Ascending aorta (tissue), 2 donors: ENCODE measurements at regions not wholly inside any gene's neighbourhood (a gene's known extent, or its start where the extent isn't known, plus 50 kb on each side); places are given as distances from the start of the nearest gene placed in this dataset.

Source experiments
- DNase-seq, 2 donors: peaks; one replicate each; pipeline ENCODE4 v3.0.0-alpha.2; 2019; ENCODE audit warnings: low spot score in 2 of 2
- H3K27ac ChIP-seq, 2 donors: fragments of 200-600 bp; sonication (generic); one replicate each; pipeline ENCODE4 v1.5.1; 2016 to 2017; ENCODE audit warnings: mild to moderate bottlenecking in 1 of 2
- H3K27me3 ChIP-seq: fragments of 200-600 bp; sonication (generic); one replicate; pipeline ENCODE4 v1.5.1; 2017
- H3K36me3 ChIP-seq, 2 donors: fragments of 200-600 bp; sonication (generic); one replicate each; pipeline ENCODE4 v1.5.1; 2016
- H3K4me1 ChIP-seq, 2 donors: fragments of 200-600 bp; sonication (generic); one replicate each; pipeline ENCODE4 v1.5.1; 2016 to 2017; ENCODE audit warnings: mild to moderate bottlenecking in 1 of 2
- H3K4me3 ChIP-seq, 2 donors: fragments of 200-600 bp; sonication (generic); one replicate each; pipeline ENCODE4 v1.5.1; 2016 to 2017; ENCODE audit warnings: mild to moderate bottlenecking in 1 of 2
- H3K9me3 ChIP-seq, 2 donors: fragments of 200-600 bp; sonication (generic); one replicate each; pipeline ENCODE4 v1.5.1; 2016
- intact Hi-C: fragments of 100-400 bp; cut with DNase I; formaldehyde crosslinking; loops from one replicate; pipeline ENCODE4 v1.15.1; 2023
- TF ChIP-seq, protein P1 (sequence below), 3 experiments: fragments of 200-600 bp in 2 of 3; fragments of 450-650 bp in 1 of 3; sonication (generic) in 2 of 3; IDR thresholded peaks; one replicate each; pipeline ENCODE4 v1.5.1; 2016 to 2019; ENCODE audit warnings: antibody characterized with exemption in 3 of 3, mild to moderate bottlenecking in 1 of 3, moderate library complexity in 1 of 3

DNA sequence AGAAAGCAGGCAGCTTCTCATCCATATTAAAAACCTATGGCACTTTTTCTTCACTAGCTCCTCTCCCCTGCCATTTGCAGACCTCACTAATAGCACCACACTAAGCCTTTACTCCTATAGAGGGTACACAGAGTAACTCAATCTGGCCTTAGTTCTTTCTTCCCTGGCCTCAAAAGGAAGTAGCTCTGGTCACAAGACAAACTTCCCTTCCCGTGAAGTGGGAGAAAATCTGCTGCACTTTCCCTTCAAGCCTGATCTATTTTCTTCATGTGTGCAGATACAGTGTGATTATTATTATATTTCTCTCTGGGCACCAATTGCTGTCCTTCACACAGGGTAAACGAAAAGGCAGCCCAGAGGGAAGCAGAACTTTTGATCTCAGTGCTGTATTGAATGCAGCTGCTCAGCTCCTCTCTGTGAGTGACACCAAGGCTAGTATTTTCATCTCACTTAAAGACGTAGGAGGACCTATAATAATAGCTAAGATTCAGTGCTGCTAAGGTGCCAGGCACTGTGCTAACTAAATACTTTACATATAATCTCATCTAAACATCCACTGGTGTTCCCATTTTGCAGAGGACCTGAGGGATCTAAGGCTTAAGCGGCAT is 61.9 kb upstream of the RASGRP1 start:
- TF ChIP-seq, protein P1, sequence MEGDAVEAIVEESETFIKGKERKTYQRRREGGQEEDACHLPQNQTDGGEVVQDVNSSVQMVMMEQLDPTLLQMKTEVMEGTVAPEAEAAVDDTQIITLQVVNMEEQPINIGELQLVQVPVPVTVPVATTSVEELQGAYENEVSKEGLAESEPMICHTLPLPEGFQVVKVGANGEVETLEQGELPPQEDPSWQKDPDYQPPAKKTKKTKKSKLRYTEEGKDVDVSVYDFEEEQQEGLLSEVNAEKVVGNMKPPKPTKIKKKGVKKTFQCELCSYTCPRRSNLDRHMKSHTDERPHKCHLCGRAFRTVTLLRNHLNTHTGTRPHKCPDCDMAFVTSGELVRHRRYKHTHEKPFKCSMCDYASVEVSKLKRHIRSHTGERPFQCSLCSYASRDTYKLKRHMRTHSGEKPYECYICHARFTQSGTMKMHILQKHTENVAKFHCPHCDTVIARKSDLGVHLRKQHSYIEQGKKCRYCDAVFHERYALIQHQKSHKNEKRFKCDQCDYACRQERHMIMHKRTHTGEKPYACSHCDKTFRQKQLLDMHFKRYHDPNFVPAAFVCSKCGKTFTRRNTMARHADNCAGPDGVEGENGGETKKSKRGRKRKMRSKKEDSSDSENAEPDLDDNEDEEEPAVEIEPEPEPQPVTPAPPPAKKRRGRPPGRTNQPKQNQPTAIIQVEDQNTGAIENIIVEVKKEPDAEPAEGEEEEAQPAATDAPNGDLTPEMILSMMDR (IDR thresholded peaks at IDR 0.05), result no peak
- no peak for DNase-seq
- intact Hi-C loops, result loop anchor here (5.0 kb wide), 1 partner anchor 51 kb away; no protein-coding TSS in a partner anchor

DNA sequence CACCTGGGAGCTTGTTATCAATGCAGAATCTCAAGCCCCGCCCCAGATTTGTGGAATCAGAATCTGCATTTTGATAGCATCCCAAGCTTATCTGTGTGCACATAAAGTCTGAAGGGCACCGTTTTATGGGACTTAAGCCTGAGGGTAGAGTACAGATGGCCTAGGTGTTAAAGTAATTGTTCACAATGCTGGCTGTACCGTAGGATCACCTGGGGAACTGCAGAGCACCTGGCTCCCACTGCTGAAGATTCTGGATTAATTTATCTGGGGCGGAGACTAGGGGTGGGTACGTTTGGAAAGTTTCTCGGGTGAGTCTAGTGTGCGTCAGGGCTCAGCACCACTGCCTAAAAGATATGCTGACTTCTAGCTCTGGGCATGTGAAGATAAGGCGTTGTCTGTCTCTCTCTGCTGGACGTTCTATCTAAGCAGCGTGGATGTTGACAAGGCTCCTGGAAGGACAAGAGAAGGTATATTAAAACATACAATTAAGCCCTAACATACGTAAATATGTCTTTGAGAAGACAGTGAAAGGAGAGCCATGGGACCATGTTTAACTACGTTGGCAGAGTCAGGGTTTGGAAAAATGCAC is 63.2 kb upstream of the RASGRP1 start:
- TF ChIP-seq, protein P1 (IDR thresholded peaks at IDR 0.05), result no peak
- intact Hi-C loops, result loop anchor here (5.0 kb wide), 1 partner anchor 50 kb away; no protein-coding TSS in a partner anchor
- DNase-seq, result no peak

More for the DNA sequence above, 61.9 kb upstream of the RASGRP1 start:
- Histone ChIP-seq H3K27ac (no peak overlapping the region), H3K27me3 (no peaks in the 10 kb centered on the region), H3K4me1 (no peaks in the 10 kb centered on the region), H3K36me3 (no peaks in the 10 kb centered on the region), H3K4me3 (no peak overlapping the region), H3K9me3 (no peaks in the 10 kb centered on the region)

DNA sequence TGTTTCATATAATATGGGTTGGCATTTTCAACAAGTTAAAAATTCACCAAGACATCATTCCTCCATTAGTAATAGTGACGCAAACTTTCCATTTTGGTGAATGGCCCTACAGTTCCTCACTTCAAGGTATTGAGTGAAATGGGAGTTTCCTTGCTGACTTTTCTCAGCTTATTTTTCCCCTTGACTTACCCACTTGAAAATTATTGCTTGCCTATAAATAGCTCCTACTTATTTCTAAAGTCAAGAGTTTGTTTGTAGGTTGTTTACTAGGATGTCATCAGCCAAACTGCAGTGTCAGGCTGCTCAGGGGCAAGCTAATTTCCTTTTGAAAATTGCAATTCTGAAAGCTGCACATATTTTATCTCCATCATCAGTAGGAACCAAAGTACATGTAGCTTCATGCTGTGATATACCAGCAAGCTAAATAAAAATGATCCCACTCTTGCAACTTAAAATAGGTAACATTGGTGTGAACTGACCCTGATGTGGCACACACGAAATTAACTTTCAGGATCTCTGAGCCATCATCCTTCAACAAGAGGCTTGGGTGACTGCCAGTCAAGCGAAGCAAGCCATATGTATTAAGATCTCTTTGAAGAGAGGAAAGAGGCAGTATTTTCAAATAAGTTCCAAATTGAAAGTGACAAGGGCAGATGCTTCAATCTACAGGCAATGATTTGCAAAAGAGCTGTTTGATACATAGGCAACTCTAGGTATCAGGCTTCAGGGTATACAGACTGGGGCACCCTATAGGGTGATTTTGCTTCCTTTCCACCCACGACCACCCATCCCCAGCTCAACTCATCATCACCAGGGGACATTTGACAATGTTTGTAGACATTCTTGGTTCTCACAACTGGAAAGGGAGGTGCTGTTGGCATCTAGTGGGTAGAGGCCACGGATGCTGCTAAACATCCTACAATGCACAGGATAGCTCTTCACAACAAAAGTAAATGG is 66.8 kb upstream of the RASGRP1 start:
- DNase-seq, result no peak
- Histone ChIP-seq H3K4me3 (no peak overlapping the region), H3K27ac (no peak overlapping the region), H3K9me3 (no peaks in the 10 kb centered on the region), H3K4me1 (no peaks in the 10 kb centered on the region), H3K36me3 (no peaks in the 10 kb centered on the region), H3K27me3 (no peaks in the 10 kb centered on the region)
- intact Hi-C loops, result no loop called here
- TF ChIP-seq, protein P1 (IDR thresholded peaks at IDR 0.05), result no peak

More for the DNA sequence above, 63.2 kb upstream of the RASGRP1 start:
- Histone ChIP-seq H3K4me3 (no peak overlapping the region), H3K27me3 (no peaks in the 10 kb centered on the region), H3K27ac (no peak overlapping the region), H3K9me3 (no peaks in the 10 kb centered on the region), H3K4me1 (no peaks in the 10 kb centered on the region), H3K36me3 (no peaks in the 10 kb centered on the region)

DNA sequence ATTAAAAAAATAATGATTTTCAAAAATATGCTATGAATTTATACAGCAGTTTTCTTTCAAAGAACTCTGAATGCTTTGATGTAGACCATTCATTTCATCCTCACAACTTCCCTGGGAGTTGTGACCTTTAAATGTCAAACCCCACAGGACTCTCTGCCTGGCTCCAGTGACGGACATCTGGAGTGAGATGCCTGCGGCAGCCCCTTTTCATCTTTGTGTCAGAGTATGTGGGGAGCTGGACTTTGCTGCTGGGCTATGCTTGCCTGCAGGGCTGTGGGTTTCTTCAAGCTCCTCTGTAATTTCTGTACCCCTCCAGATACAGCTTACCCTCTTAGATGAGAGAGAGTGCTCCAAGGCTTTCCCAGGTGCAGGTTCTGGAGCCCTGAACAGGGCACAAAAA is 70.6 kb upstream of the RASGRP1 start:
- no peaks in the 10 kb centered on the region for H3K9me3 ChIP-seq
- intact Hi-C loops, result no loop called here

DNA sequence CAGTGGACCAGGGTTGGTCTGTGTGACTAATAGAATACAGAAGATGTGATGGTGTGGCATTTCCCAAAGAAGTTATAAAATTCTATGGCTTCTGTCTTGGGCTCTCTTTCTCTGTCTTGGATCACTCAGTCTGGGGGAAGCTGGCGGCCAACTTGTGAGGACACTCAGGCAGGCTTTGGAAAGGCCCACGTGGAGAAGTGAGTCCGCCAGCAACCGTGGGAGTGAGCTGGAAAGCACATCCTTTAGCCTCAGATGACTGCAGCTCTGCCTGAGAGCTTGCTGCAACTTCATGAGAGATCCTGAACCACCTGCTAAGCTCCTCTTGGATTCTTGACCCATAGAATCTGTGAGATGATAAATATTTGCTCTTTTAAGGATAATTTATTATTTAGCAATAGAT is 72.0 kb upstream of the RASGRP1 start:
- Histone ChIP-seq H3K4me1 (no peaks in the 10 kb centered on the region), H3K4me3 (no peak overlapping the region), H3K27ac (no peak overlapping the region), H3K9me3 (no peaks in the 10 kb centered on the region), H3K36me3 (no peaks in the 10 kb centered on the region), H3K27me3 (no peaks in the 10 kb centered on the region)
- TF ChIP-seq, protein P1 (IDR thresholded peaks at IDR 0.05), result no peak
- no peak for DNase-seq
- intact Hi-C loops, result no loop called here

More for the DNA sequence above, 70.6 kb upstream of the RASGRP1 start:
- H3K4me3 ChIP-seq, result no peak overlapping the region
- H3K27me3 ChIP-seq, result no peaks in the 10 kb centered on the region
- H3K36me3 ChIP-seq, result no peaks in the 10 kb centered on the region
- H3K4me1 ChIP-seq, result no peaks in the 10 kb centered on the region
- TF ChIP-seq, protein P1 (IDR thresholded peaks at IDR 0.05), result no peak
- DNase-seq, result no peak
- H3K27ac ChIP-seq, result no peak overlapping the region
